ENCODE measurements at regions not wholly inside any gene's neighbourhood (a gene's known extent, or its start where the extent isn't known, plus 50 kb on each side); places are given as distances from the start of the nearest gene placed in this dataset.
A peak's percentile ranks its signal among the peaks of the same experiment; 100 is the strongest.
"Not testable (repeated sequence)": the region's sequence is repeated elsewhere in the genome, so short reads cannot be mapped to it uniquely, and the experiment has no call there.

GRCh38 chr1:101588677-101589076 lies 351.9 kb downstream of the S1PR1 start:
- DNase-seq, result no peak

GRCh38 chr1:101592845-101593244 lies 356.0 kb downstream of the S1PR1 start:
- DNase-seq, result no peak

- DNase-seq, result no peak
These were observed 359.1 kb downstream of the S1PR1 start for GRCh38 chr1:101595881-101596374.

- DNase-seq, result not testable (repeated sequence)
These were observed 363.8 kb downstream of the S1PR1 start for GRCh38 chr1:101600615-101601014.

- DNase-seq, result no peak
These were observed 366.9 kb downstream of the S1PR1 start for GRCh38 chr1:101603726-101604125.

GRCh38 chr1:101605878-101606277 lies 369.1 kb downstream of the S1PR1 start:
- DNase-seq, result no peak

GRCh38 chr1:101613546-101613945 lies 376.7 kb downstream of the S1PR1 start:
- no peak for DNase-seq

GRCh38 chr1:101618900-101619299 lies 377.8 kb downstream of the OLFM3 start:
- DNase-seq, result no peak

- DNase-seq, result peak; percentile 62
These were observed 364.0 kb downstream of the OLFM3 start for GRCh38 chr1:101632548-101633272.

GRCh38 chr1:101645810-101646209 lies 350.9 kb downstream of the OLFM3 start:
- DNase-seq, result no peak

- no peak for DNase-seq
These were observed 344.2 kb downstream of the OLFM3 start for GRCh38 chr1:101652484-101652883.

GRCh38 chr1:101653482-101653946 lies 343.2 kb downstream of the OLFM3 start:
- DNase-seq, result no peak

- DNase-seq, result no peak
These were observed 332.0 kb downstream of the OLFM3 start for GRCh38 chr1:101664726-101665125.

- DNase-seq, result no peak
These were observed 329.0 kb downstream of the OLFM3 start for GRCh38 chr1:101667761-101668160.

- DNase-seq, result no peak
These were observed 313.6 kb downstream of the OLFM3 start for GRCh38 chr1:101683136-101683535.

- DNase-seq, result peak; percentile 14
These were observed 313.2 kb downstream of the OLFM3 start for GRCh38 chr1:101683561-101683960.

- DNase-seq, result no peak
These were observed 299.7 kb downstream of the OLFM3 start for GRCh38 chr1:101697072-101697471.

GRCh38 chr1:101698681-101699080 lies 298.0 kb downstream of the OLFM3 start:
- no peak for DNase-seq

GRCh38 chr1:101704895-101705294 lies 291.8 kb downstream of the OLFM3 start:
- no peak for DNase-seq

- no peak for DNase-seq
These were observed 290.4 kb downstream of the OLFM3 start for GRCh38 chr1:101706366-101706765.

- DNase-seq, result no peak
These were observed 287.0 kb downstream of the OLFM3 start for GRCh38 chr1:101709721-101710120.

- DNase-seq, result no peak
These were observed 283.0 kb downstream of the OLFM3 start for GRCh38 chr1:101713760-101714159.

GRCh38 chr1:101723415-101723814 lies 273.3 kb downstream of the OLFM3 start:
- DNase-seq, result no peak

- DNase-seq, result no peak
These were observed 268.7 kb downstream of the OLFM3 start for GRCh38 chr1:101728029-101728428.

- no peak for DNase-seq
These were observed 266.2 kb downstream of the OLFM3 start for GRCh38 chr1:101730559-101730958.
